CD14-positive monocyte (primary cell): ENCODE measurements at regions not wholly inside any gene's neighbourhood (a gene's known extent, or its start where the extent isn't known, plus 50 kb on each side); places are given as distances from the start of the nearest gene placed in this dataset.

ENCODE experiments used
- DNase-seq, 3 donors: peaks; one replicate each; pipeline ENCODE4 v3.0.0-alpha.2; 2011 to 2022
- H2AFZ ChIP-seq: 2 replicates; pipeline ENCODE4 v1.6.0; 2012; ENCODE audit warnings: mild to moderate bottlenecking, low read depth, low read length, inconsistent platforms; ENCODE audit not compliant: insufficient read depth, poor library complexity, severe bottlenecking
- H3K27ac ChIP-seq, 2 donors: 1 replicate in 1 of 2; 2 replicates in 1 of 2; pipeline ENCODE4 v1.5.1; 2012 to 2013; ENCODE audit warnings: low read length in 2 of 2, control low read depth in 1 of 2, inconsistent platforms in 1 of 2, low read depth in 1 of 2, mild to moderate bottlenecking in 1 of 2
- H3K27me3 ChIP-seq, 2 donors: one replicate each; pipeline versions ENCODE4 v1.6.0 to v1.6.1; 2011 to 2013; ENCODE audit warnings: low read length in 2 of 2; ENCODE audit not compliant: control insufficient read depth in 2 of 2, insufficient read depth in 2 of 2
- H3K36me3 ChIP-seq, 2 donors: replicated peaks in 1 of 2; 1 replicate in 1 of 2; 2 replicates in 1 of 2; pipeline versions ENCODE4 v1.5.1 to v1.6.1; 2012 to 2013; ENCODE audit warnings: low read length in 2 of 2, control low read depth in 1 of 2, inconsistent platforms in 1 of 2, mild to moderate bottlenecking in 1 of 2; ENCODE audit not compliant: insufficient read depth in 2 of 2, control insufficient read depth in 1 of 2
- H3K4me1 ChIP-seq, 2 donors: 1 replicate in 1 of 2; 2 replicates in 1 of 2; pipeline versions ENCODE4 v1.5.1 to v1.6.1; 2012 to 2013; ENCODE audit warnings: low read length in 2 of 2, control low read depth in 1 of 2, inconsistent platforms in 1 of 2, mild to moderate bottlenecking in 1 of 2, moderate library complexity in 1 of 2; ENCODE audit not compliant: insufficient read depth in 2 of 2, control insufficient read depth in 1 of 2
- H3K4me2 ChIP-seq: replicated peaks from 2 replicates; pipeline ENCODE3; 2012; ENCODE audit warnings: low read length, moderate library complexity, mild to moderate bottlenecking; ENCODE audit not compliant: poor library complexity, severe bottlenecking; ENCODE audit errors: extremely low read depth
- H3K4me3 ChIP-seq, 3 experiments: fragments of 200-600 bp in 1 of 3; sonication (generic) in 1 of 3; replicated peaks in 1 of 3; 1 replicate in 2 of 3; 2 replicates in 1 of 3; pipeline ENCODE4 v1.5.1; 2011 to 2013; ENCODE audit warnings: low read length in 3 of 3, mild to moderate bottlenecking in 3 of 3, control low read depth in 2 of 3, low read depth in 2 of 3, inconsistent platforms in 1 of 3, moderate library complexity in 1 of 3
- H3K79me2 ChIP-seq: 2 replicates; pipeline ENCODE4 v1.6.0; 2012; ENCODE audit warnings: mild to moderate bottlenecking, control low read depth, inconsistent platforms, low read length, moderate library complexity; ENCODE audit not compliant: insufficient read depth
- H3K9ac ChIP-seq: 2 replicates; pipeline ENCODE4 v1.6.0; 2017; ENCODE audit warnings: low read length, mild to moderate bottlenecking; ENCODE audit not compliant: insufficient read depth, poor library complexity, severe bottlenecking
- H3K9me3 ChIP-seq, 2 donors: replicated peaks in 1 of 2; 1 replicate in 1 of 2; 2 replicates in 1 of 2; pipeline versions ENCODE4 v1.5.1 to v1.6.1; 2012 to 2013; ENCODE audit warnings: low read length in 2 of 2, control low read depth in 1 of 2; ENCODE audit not compliant: control insufficient read depth in 1 of 2, insufficient read depth in 1 of 2
- H4K20me1 ChIP-seq: 2 replicates; pipeline ENCODE4 v1.6.0; 2012; ENCODE audit warnings: mild to moderate bottlenecking, low read length, control low read depth, moderate library complexity; ENCODE audit not compliant: insufficient read depth
- H3K27ac Mint-ChIP-seq, 7 donors: one replicate each; pipeline ENCODE4 v1.8.0; 2020; ENCODE audit warnings: mild to moderate bottlenecking in 7 of 7, mixed read lengths in 7 of 7, moderate library complexity in 6 of 7, inconsistent platforms in 2 of 7
- H3K27me3 Mint-ChIP-seq, 3 donors: one replicate each; pipeline ENCODE4 v1.8.0; 2021 to 2022; ENCODE audit warnings: low read depth in 3 of 3, mild to moderate bottlenecking in 3 of 3, mixed read lengths in 3 of 3, moderate library complexity in 3 of 3, inconsistent platforms in 1 of 3
- H3K36me3 Mint-ChIP-seq, 2 donors: one replicate each; pipeline ENCODE4 v1.8.0; 2020; ENCODE audit warnings: mixed read lengths in 2 of 2, inconsistent platforms in 1 of 2, mild to moderate bottlenecking in 1 of 2
- H3K4me1 Mint-ChIP-seq: one replicate; pipeline ENCODE4 v1.8.0; 2020; ENCODE audit warnings: mild to moderate bottlenecking, mixed read lengths
- H3K4me3 Mint-ChIP-seq, 2 donors: one replicate each; pipeline ENCODE4 v1.8.0; 2020; ENCODE audit warnings: mild to moderate bottlenecking in 2 of 2, mixed read lengths in 2 of 2, moderate library complexity in 1 of 2
- H3K9me3 Mint-ChIP-seq, 7 donors: one replicate each; pipeline ENCODE4 v1.8.0; 2020 to 2022; ENCODE audit warnings: mixed read lengths in 7 of 7, mild to moderate bottlenecking in 6 of 7, moderate library complexity in 6 of 7, inconsistent platforms in 2 of 7
- CTCF ChIP-seq: fragments of 200-600 bp; IDR thresholded peaks from one replicate; pipeline ENCODE4 v1.8.0; 2022; ENCODE audit warnings: antibody characterized with exemption, mild to moderate bottlenecking
- WGBS: methylation state at CpG from one replicate; pipeline ENCODE4 v1.1.5; 2013; ENCODE audit warnings: missing lambda C conversion rate; ENCODE audit not compliant: insufficient coverage; 5-methylcytosine and 5-hydroxymethylcytosine counted together
- intact Hi-C, 2 donors: fragments of 100-400 bp; cut with micrococcal nuclease; formaldehyde crosslinking; loops; one replicate each; pipeline versions ENCODE4 v1.15.0 to v1.15.1; 2023

GRCh38 chr5:20087299-20087698, 99.3 kb upstream of the CDH18 start:
- no peaks in the 10 kb centered on the region for H3K27me3 ChIP-seq
- H3K4me1 ChIP-seq, result no peaks in the 10 kb centered on the region
- no peak for TF ChIP-seq CTCF
- no peaks in the 10 kb centered on the region for H4K20me1 ChIP-seq
- H3K4me2 ChIP-seq, result no peak overlapping the region
- intact Hi-C loops, result no loop called here
- H3K4me3 ChIP-seq, result no peak overlapping the region
- no peak overlapping the region for H2AFZ ChIP-seq
- H3K27ac Mint-ChIP-seq, result no peak overlapping the region
- H3K36me3 ChIP-seq, result no peaks in the 10 kb centered on the region
- peaks cover 2 to 22% (median 8%) of the 10 kb centered on the region in 7 donors for H3K9me3 Mint-ChIP-seq
- no peak overlapping the region for H3K4me3 Mint-ChIP-seq
- no peak overlapping the region for H3K27ac ChIP-seq
- H3K36me3 Mint-ChIP-seq, result no peaks in the 10 kb centered on the region
- no CpG with 5 or more reads among the region's 2 CpGs for WGBS
- peaks cover 0 to 2% (median 0%) of the 10 kb centered on the region in 3 donors for H3K27me3 Mint-ChIP-seq
- peaks cover 6 to 19% of the 10 kb centered on the region in 2 donors for H3K9me3 ChIP-seq
- no peak for DNase-seq
- H3K79me2 ChIP-seq, result no peaks in the 10 kb centered on the region
- no peak overlapping the region for H3K9ac ChIP-seq
- H3K4me1 Mint-ChIP-seq, result no peaks in the 10 kb centered on the region

- Histone ChIP-seq H2AFZ (no peak overlapping the region), H3K27me3 (no peaks in the 10 kb centered on the region), H3K4me1 (no peaks in the 10 kb centered on the region), H3K9me3 (peaks cover 0 to 4% of the 10 kb centered on the region in 2 donors), H3K9ac (no peak overlapping the region), H3K79me2 (no peaks in the 10 kb centered on the region), H3K27ac (no peak overlapping the region), H4K20me1 (no peaks in the 10 kb centered on the region), H3K36me3 (no peaks in the 10 kb centered on the region), H3K4me3 (no peak overlapping the region), H3K4me2 (no peak overlapping the region)
- peaks cover 0 to 1% (median 0%) of the 10 kb centered on the region in 3 donors for H3K27me3 Mint-ChIP-seq
- no peak for TF ChIP-seq CTCF
- no peak for DNase-seq
- no peaks in the 10 kb centered on the region for H3K36me3 Mint-ChIP-seq
- no peak overlapping the region for H3K27ac Mint-ChIP-seq
- intact Hi-C loops, result no loop called here
- H3K4me3 Mint-ChIP-seq, result no peak overlapping the region
- 100% methylated on average over 1 of the region's 2 CpGs for WGBS
- H3K9me3 Mint-ChIP-seq, result peaks cover 0 to 6% (median 1%) of the 10 kb centered on the region in 7 donors
- no peaks in the 10 kb centered on the region for H3K4me1 Mint-ChIP-seq
Observed at GRCh38 chr5:20077186-20077585, 89.2 kb upstream of the CDH18 start.
